ENCODE measurements at regions not wholly inside any gene's neighbourhood (a gene's known extent, or its start where the extent isn't known, plus 50 kb on each side); places are given as distances from the start of the nearest gene placed in this dataset.
"Not testable (repeated sequence)": the region's sequence is repeated elsewhere in the genome, so short reads cannot be mapped to it uniquely, and the experiment has no call there.

- H3K27me3 ChIP-seq (ENCODE audit: control insufficient read depth in 2 of 2, insufficient read depth in 1 of 2, low read length in 1 of 2) = no peaks in the 10 kb centered on the region
- no peaks in the 10 kb centered on the region for H3K36me3 ChIP-seq (ENCODE audit: control insufficient read depth in 2 of 2, insufficient read depth in 2 of 2, low read length in 1 of 2)
- H3K4me1 ChIP-seq (ENCODE audit: control insufficient read depth in 2 of 2, insufficient read depth in 2 of 2, low read length in 2 of 2) = no peaks in the 10 kb centered on the region
- DNase-seq (ENCODE audit: low read depth in 6 of 9, low spot score in 9 of 9) = no peak
- H3K4me3 ChIP-seq (ENCODE audit: low read length in 2 of 2) = no peak overlapping the region
- H3K9me3 ChIP-seq (ENCODE audit: control insufficient read depth in 2 of 2, insufficient read depth in 1 of 2, low read length in 1 of 2) = no peaks in the 10 kb centered on the region
- no peak overlapping the region for H3K27ac ChIP-seq (ENCODE audit: low read depth in 1 of 2, low read length in 1 of 2)
Measured at GRCh38 chr10:6678956-6679355, 98.9 kb upstream of the PRKCQ start.

GRCh38 chr10:6678211-6678803, 98.2 kb upstream of the PRKCQ start:
- H3K27me3 ChIP-seq (ENCODE audit: control insufficient read depth in 2 of 2, insufficient read depth in 1 of 2, low read length in 1 of 2) = no peaks in the 10 kb centered on the region
- WGBS = 19% methylated on average over 9 of the region's 9 CpGs
- H3K4me1 ChIP-seq (ENCODE audit: control insufficient read depth in 2 of 2, insufficient read depth in 2 of 2, low read length in 2 of 2) = no peaks in the 10 kb centered on the region
- H3K36me3 ChIP-seq (ENCODE audit: control insufficient read depth in 2 of 2, insufficient read depth in 2 of 2, low read length in 1 of 2) = no peaks in the 10 kb centered on the region
- peak in 8 of 9 donors; percentile 34 to 77 (median 58) for DNase-seq (ENCODE audit: low read depth in 6 of 9, low spot score in 9 of 9)
- H3K9me3 ChIP-seq (ENCODE audit: control insufficient read depth in 2 of 2, insufficient read depth in 1 of 2, low read length in 1 of 2) = no peaks in the 10 kb centered on the region
- no peak overlapping the region for H3K4me3 ChIP-seq (ENCODE audit: low read length in 2 of 2)
- H3K27ac ChIP-seq (ENCODE audit: low read depth in 1 of 2, low read length in 1 of 2) = no peak overlapping the region

GRCh38 chr10:6677129-6677528, 97.1 kb upstream of the PRKCQ start:
- H3K4me3 ChIP-seq (ENCODE audit: low read length in 2 of 2); H3K27me3 ChIP-seq (ENCODE audit: control insufficient read depth in 2 of 2, insufficient read depth in 1 of 2, low read length in 1 of 2); H3K4me1 ChIP-seq (ENCODE audit: control insufficient read depth in 2 of 2, insufficient read depth in 2 of 2, low read length in 2 of 2); H3K36me3 ChIP-seq (ENCODE audit: control insufficient read depth in 2 of 2, insufficient read depth in 2 of 2, low read length in 1 of 2); H3K27ac ChIP-seq (ENCODE audit: low read depth in 1 of 2, low read length in 1 of 2); DNase-seq (ENCODE audit: low read depth in 6 of 9, low spot score in 9 of 9); H3K9me3 ChIP-seq (ENCODE audit: control insufficient read depth in 2 of 2, insufficient read depth in 1 of 2, low read length in 1 of 2): not testable (repeated sequence)
- WGBS = 97% methylated on average over 5 of the region's 5 CpGs

GRCh38 chr10:6674291-6674690, 94.2 kb upstream of the PRKCQ start:
- Histone ChIP-seq H3K4me3 (ENCODE audit: low read length in 2 of 2) (no peak overlapping the region), H3K4me1 (ENCODE audit: control insufficient read depth in 2 of 2, insufficient read depth in 2 of 2, low read length in 2 of 2) (no peaks in the 10 kb centered on the region), H3K27ac (ENCODE audit: low read depth in 1 of 2, low read length in 1 of 2) (no peak overlapping the region), H3K27me3 (ENCODE audit: control insufficient read depth in 2 of 2, insufficient read depth in 1 of 2, low read length in 1 of 2) (no peaks in the 10 kb centered on the region), H3K36me3 (ENCODE audit: control insufficient read depth in 2 of 2, insufficient read depth in 2 of 2, low read length in 1 of 2) (no peaks in the 10 kb centered on the region), H3K9me3 (ENCODE audit: control insufficient read depth in 2 of 2, insufficient read depth in 1 of 2, low read length in 1 of 2) (no peaks in the 10 kb centered on the region)
- no peak for DNase-seq (ENCODE audit: low read depth in 6 of 9, low spot score in 9 of 9)
- 18% methylated on average over 3 of the region's 3 CpGs for WGBS

GRCh38 chr10:6671976-6672375, 91.9 kb upstream of the PRKCQ start:
- Histone ChIP-seq H3K36me3 (ENCODE audit: control insufficient read depth in 2 of 2, insufficient read depth in 2 of 2, low read length in 1 of 2) (no peaks in the 10 kb centered on the region), H3K27me3 (ENCODE audit: control insufficient read depth in 2 of 2, insufficient read depth in 1 of 2, low read length in 1 of 2) (no peaks in the 10 kb centered on the region), H3K4me3 (ENCODE audit: low read length in 2 of 2) (no peak overlapping the region), H3K27ac (ENCODE audit: low read depth in 1 of 2, low read length in 1 of 2) (no peak overlapping the region), H3K9me3 (ENCODE audit: control insufficient read depth in 2 of 2, insufficient read depth in 1 of 2, low read length in 1 of 2) (no peaks in the 10 kb centered on the region), H3K4me1 (ENCODE audit: control insufficient read depth in 2 of 2, insufficient read depth in 2 of 2, low read length in 2 of 2) (peaks cover 0 to 4% of the 10 kb centered on the region in 2 donors)
- WGBS = 96% methylated on average over 6 of the region's 6 CpGs
- no peak for DNase-seq (ENCODE audit: low read depth in 6 of 9, low spot score in 9 of 9)

- Histone ChIP-seq H3K9me3 (ENCODE audit: control insufficient read depth in 2 of 2, insufficient read depth in 1 of 2, low read length in 1 of 2) (no peaks in the 10 kb centered on the region), H3K4me1 (ENCODE audit: control insufficient read depth in 2 of 2, insufficient read depth in 2 of 2, low read length in 2 of 2) (peaks cover 6 to 18% of the 10 kb centered on the region in 2 donors), H3K4me3 (ENCODE audit: low read length in 2 of 2) (no peak overlapping the region), H3K27ac (ENCODE audit: low read depth in 1 of 2, low read length in 1 of 2) (no peak overlapping the region), H3K36me3 (ENCODE audit: control insufficient read depth in 2 of 2, insufficient read depth in 2 of 2, low read length in 1 of 2) (no peaks in the 10 kb centered on the region), H3K27me3 (ENCODE audit: control insufficient read depth in 2 of 2, insufficient read depth in 1 of 2, low read length in 1 of 2) (no peaks in the 10 kb centered on the region)
- DNase-seq (ENCODE audit: low read depth in 6 of 9, low spot score in 9 of 9) = peak in 5 of 9 donors; percentile 23 to 70 (median 40)
- 54% methylated on average over 5 of the region's 5 CpGs for WGBS
Measured at GRCh38 chr10:6669269-6669859, 89.3 kb upstream of the PRKCQ start.

GRCh38 chr10:6667679-6668270, 87.7 kb upstream of the PRKCQ start:
- H3K27ac ChIP-seq (ENCODE audit: low read depth in 1 of 2, low read length in 1 of 2) = no peak overlapping the region
- peaks cover 6 to 18% of the 10 kb centered on the region in 2 donors for H3K4me1 ChIP-seq (ENCODE audit: control insufficient read depth in 2 of 2, insufficient read depth in 2 of 2, low read length in 2 of 2)
- H3K9me3 ChIP-seq (ENCODE audit: control insufficient read depth in 2 of 2, insufficient read depth in 1 of 2, low read length in 1 of 2) = no peaks in the 10 kb centered on the region
- H3K4me3 ChIP-seq (ENCODE audit: low read length in 2 of 2) = no peak overlapping the region
- no peaks in the 10 kb centered on the region for H3K27me3 ChIP-seq (ENCODE audit: control insufficient read depth in 2 of 2, insufficient read depth in 1 of 2, low read length in 1 of 2)
- peak in 8 of 9 donors; percentile 34 to 79 (median 49) for DNase-seq (ENCODE audit: low read depth in 6 of 9, low spot score in 9 of 9)
- no peaks in the 10 kb centered on the region for H3K36me3 ChIP-seq (ENCODE audit: control insufficient read depth in 2 of 2, insufficient read depth in 2 of 2, low read length in 1 of 2)
- 52% methylated on average over 10 of the region's 10 CpGs for WGBS

GRCh38 chr10:6667150-6667549, 87.1 kb upstream of the PRKCQ start:
- Histone ChIP-seq H3K27me3 (ENCODE audit: control insufficient read depth in 2 of 2, insufficient read depth in 1 of 2, low read length in 1 of 2) (no peaks in the 10 kb centered on the region), H3K4me1 (ENCODE audit: control insufficient read depth in 2 of 2, insufficient read depth in 2 of 2, low read length in 2 of 2) (peaks cover 6 to 18% of the 10 kb centered on the region in 2 donors), H3K4me3 (ENCODE audit: low read length in 2 of 2) (no peak overlapping the region), H3K36me3 (ENCODE audit: control insufficient read depth in 2 of 2, insufficient read depth in 2 of 2, low read length in 1 of 2) (no peaks in the 10 kb centered on the region), H3K27ac (ENCODE audit: low read depth in 1 of 2, low read length in 1 of 2) (no peak overlapping the region), H3K9me3 (ENCODE audit: control insufficient read depth in 2 of 2, insufficient read depth in 1 of 2, low read length in 1 of 2) (no peaks in the 10 kb centered on the region)
- no peak for DNase-seq (ENCODE audit: low read depth in 6 of 9, low spot score in 9 of 9)
- 89% methylated on average over 4 of the region's 4 CpGs for WGBS

GRCh38 chr10:6665847-6666246, 85.8 kb upstream of the PRKCQ start:
- peak; percentile 50 to 92 (median 75) for DNase-seq (ENCODE audit: low read depth in 6 of 9, low spot score in 9 of 9)
- peak overlapping the region; percentile 42 to 57 for H3K27ac ChIP-seq (ENCODE audit: low read depth in 1 of 2, low read length in 1 of 2)
- no peaks in the 10 kb centered on the region for H3K27me3 ChIP-seq (ENCODE audit: control insufficient read depth in 2 of 2, insufficient read depth in 1 of 2, low read length in 1 of 2)
- peaks cover 6 to 18% of the 10 kb centered on the region in 2 donors for H3K4me1 ChIP-seq (ENCODE audit: control insufficient read depth in 2 of 2, insufficient read depth in 2 of 2, low read length in 2 of 2)
- no peak overlapping the region for H3K4me3 ChIP-seq (ENCODE audit: low read length in 2 of 2)
- no peaks in the 10 kb centered on the region for H3K36me3 ChIP-seq (ENCODE audit: control insufficient read depth in 2 of 2, insufficient read depth in 2 of 2, low read length in 1 of 2)
- no peaks in the 10 kb centered on the region for H3K9me3 ChIP-seq (ENCODE audit: control insufficient read depth in 2 of 2, insufficient read depth in 1 of 2, low read length in 1 of 2)
- WGBS = 2% methylated on average over 6 of the region's 6 CpGs
